Activated B cell treated with CpG ODN at 0.5 μM for 24 hours (primary cell): ENCODE measurements at regions not wholly inside any gene's neighbourhood (a gene's known extent, or its start where the extent isn't known, plus 50 kb on each side); places are given as distances from the start of the nearest gene placed in this dataset.

ENCODE experiments used
- ATAC-seq: fragments of 200-7000 bp; cut with Tn5 transposase; one replicate; pipeline ENCODE4 v1.10.0; 2021; ENCODE audit warnings: low read depth, mild to moderate bottlenecking, moderate library complexity
- CTCF ChIA-PET: fragments of 350-600 bp; sonication (Branson Sonifier 250); formaldehyde crosslinking; loops from one replicate; lab custom pipeline; 2021; ENCODE audit warnings: antibody characterized with exemption; lab: Charles Lee
- POLR2A ChIA-PET: fragments of 350-600 bp; sonication (Branson Sonifier 250); formaldehyde crosslinking; loops from one replicate; lab custom pipeline; 2021; ENCODE audit warnings: antibody characterized with exemption; lab: Charles Lee
- DNase-seq: peaks from one replicate; pipeline ENCODE4 v3.0.0; 2022
- H3K27ac Mint-ChIP-seq: one replicate; pipeline ENCODE4 v1.8.0; 2020; ENCODE audit warnings: mixed read lengths
- H3K27me3 Mint-ChIP-seq: one replicate; pipeline ENCODE4 v1.8.0; 2021; ENCODE audit warnings: mixed read lengths
- H3K36me3 Mint-ChIP-seq: one replicate; pipeline ENCODE4 v1.8.0; 2021; ENCODE audit warnings: low read depth, mixed read lengths
- H3K4me1 Mint-ChIP-seq: one replicate; pipeline ENCODE4 v1.8.0; 2021; ENCODE audit warnings: mixed read lengths
- H3K4me3 Mint-ChIP-seq: one replicate; pipeline ENCODE4 v1.8.0; 2020; ENCODE audit warnings: mild to moderate bottlenecking, mixed read lengths
- H3K9me3 Mint-ChIP-seq: one replicate; pipeline ENCODE4 v1.8.0; 2020; ENCODE audit warnings: mixed read lengths
- intact Hi-C: fragments of 100-400 bp; cut with micrococcal nuclease; formaldehyde crosslinking; loops from one replicate; pipeline ENCODE4 v1.15.1; 2024
- TF ChIP-seq, protein P1 (sequence below): fragments of 200-600 bp; IDR thresholded peaks from one replicate; pipeline ENCODE4 v1.8.0; 2022; ENCODE audit warnings: antibody characterized with exemption, mild to moderate bottlenecking

DNA sequence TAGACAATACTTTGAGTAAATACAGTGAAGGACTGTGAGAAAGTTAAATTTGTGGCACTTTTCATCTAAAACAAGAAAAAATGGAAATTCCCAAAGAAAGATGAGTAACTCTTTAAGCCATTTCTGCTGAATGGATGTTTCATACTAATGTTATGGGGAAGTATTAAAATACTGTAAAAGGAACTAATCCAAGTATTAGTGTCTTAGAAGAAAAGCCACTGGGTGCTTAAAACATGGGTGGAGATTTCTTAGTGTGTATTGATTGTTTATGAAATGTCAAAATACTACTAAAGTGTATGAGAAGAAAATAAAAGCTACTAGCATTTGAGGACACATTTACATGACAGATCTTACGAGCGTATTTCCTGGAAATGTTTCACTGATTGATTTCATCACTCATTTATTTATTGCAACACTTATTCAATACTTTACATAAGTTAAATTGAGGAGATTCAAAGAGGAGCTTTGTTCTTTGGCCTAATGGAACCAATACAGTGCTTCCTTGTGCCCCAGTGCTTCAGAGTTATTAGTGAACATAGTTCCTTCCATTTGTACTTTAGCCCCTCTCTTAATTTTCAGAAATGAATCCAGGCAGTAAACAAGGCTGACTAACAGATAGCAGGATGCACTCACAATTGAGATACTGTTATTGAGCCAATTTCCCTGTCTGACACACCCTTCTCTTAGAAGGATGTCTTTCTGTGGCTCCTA, 155.5 kb upstream of the AHR start:
- ChIA-PET POLR2A (interaction anchor here (0.7 to 1.0 kb wide), 2 partner anchors 15 to 156 kb away, joined by 3 to 7 read pairs; partner anchors contain the start of gene AHR), CTCF (no interaction called here)
- Mint-ChIP-seq H3K27ac (no peak overlapping the region), H3K4me3 (peak overlapping the region; percentile 16), H3K4me1 (peaks cover 22% of the 10 kb centered on the region), H3K9me3 (no peaks in the 10 kb centered on the region), H3K27me3 (no peaks in the 10 kb centered on the region), H3K36me3 (no peaks in the 10 kb centered on the region)
- no peak for DNase-seq
- ATAC-seq, result no peak
- intact Hi-C loops, result no loop called here
- TF ChIP-seq, protein P1, sequence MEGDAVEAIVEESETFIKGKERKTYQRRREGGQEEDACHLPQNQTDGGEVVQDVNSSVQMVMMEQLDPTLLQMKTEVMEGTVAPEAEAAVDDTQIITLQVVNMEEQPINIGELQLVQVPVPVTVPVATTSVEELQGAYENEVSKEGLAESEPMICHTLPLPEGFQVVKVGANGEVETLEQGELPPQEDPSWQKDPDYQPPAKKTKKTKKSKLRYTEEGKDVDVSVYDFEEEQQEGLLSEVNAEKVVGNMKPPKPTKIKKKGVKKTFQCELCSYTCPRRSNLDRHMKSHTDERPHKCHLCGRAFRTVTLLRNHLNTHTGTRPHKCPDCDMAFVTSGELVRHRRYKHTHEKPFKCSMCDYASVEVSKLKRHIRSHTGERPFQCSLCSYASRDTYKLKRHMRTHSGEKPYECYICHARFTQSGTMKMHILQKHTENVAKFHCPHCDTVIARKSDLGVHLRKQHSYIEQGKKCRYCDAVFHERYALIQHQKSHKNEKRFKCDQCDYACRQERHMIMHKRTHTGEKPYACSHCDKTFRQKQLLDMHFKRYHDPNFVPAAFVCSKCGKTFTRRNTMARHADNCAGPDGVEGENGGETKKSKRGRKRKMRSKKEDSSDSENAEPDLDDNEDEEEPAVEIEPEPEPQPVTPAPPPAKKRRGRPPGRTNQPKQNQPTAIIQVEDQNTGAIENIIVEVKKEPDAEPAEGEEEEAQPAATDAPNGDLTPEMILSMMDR, result no peak

DNA sequence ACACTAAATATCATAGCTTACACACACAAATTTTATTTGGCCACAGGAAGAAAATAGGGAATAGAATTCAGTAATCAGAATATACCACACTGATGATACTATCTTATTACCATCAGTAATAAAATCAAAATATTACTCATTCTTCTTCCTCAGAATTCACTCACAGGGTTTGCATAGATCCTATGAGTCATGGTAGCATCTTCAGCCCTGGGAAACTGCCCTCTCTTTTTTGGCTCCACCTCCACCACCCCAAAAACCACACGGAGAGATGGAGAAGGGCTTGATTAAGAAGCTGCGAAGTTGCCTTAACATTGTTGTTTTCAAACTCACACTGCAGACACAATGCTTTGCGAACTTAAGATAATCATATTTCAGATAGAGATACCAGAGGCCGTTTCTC, 154.1 kb upstream of the AHR start:
- intact Hi-C loops, result no loop called here
- H3K4me1 Mint-ChIP-seq, result peaks cover 24% of the 10 kb centered on the region
- H3K27me3 Mint-ChIP-seq, result no peaks in the 10 kb centered on the region
- CTCF ChIA-PET, result no interaction called here
- TF ChIP-seq, protein P1, result no peak
- no peak overlapping the region for H3K4me3 Mint-ChIP-seq
- ATAC-seq (no peak), DNase-seq (no peak)
- no peaks in the 10 kb centered on the region for H3K36me3 Mint-ChIP-seq
- POLR2A ChIA-PET, result no interaction called here
- no peaks in the 10 kb centered on the region for H3K9me3 Mint-ChIP-seq
- H3K27ac Mint-ChIP-seq, result no peak overlapping the region

DNA sequence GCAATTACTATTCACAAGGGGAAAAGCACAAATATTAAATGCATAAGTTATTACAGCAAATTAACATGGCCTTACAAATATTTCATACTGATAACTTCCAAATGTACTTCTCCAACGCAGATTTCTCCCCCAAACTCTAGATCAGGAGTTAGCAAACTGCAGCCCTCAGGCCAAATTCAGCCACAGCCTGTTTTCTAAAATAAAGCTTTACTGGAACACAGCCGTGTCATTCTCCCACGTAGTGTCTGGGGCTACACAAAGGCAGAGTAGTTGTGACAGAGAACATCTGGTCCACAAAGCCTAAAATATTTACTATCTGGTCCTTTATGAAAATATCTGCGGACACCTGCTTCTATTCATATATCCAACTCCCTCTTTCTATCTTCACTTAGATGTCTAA, 151.8 kb upstream of the AHR start:
- Mint-ChIP-seq H3K36me3 (no peaks in the 10 kb centered on the region), H3K27me3 (no peaks in the 10 kb centered on the region), H3K27ac (no peak overlapping the region), H3K9me3 (no peaks in the 10 kb centered on the region), H3K4me1 (peaks cover 39% of the 10 kb centered on the region), H3K4me3 (no peak overlapping the region)
- DNase-seq, result no peak
- CTCF ChIA-PET, result no interaction called here
- intact Hi-C loops, result no loop called here
- POLR2A ChIA-PET, result no interaction called here
- TF ChIP-seq, protein P1, result no peak
- no peak for ATAC-seq

DNA sequence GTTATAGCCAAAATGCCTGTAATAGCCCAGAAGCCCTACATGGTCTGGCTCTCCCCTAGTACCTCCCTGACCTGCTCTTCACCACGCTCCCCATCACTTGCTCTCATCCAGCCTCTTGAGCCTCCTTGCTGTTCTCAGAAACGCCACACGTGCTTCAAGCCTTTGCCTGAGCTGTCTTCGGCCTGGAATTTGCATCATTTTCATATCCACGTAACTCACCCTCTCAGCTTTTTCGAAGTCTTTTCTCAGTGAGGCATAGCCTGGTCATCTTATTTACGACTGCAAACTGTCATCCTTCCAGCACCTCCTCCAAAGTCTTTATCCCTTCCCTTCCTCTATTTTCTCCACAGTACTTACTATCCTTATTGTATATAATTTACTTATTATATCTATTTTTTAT, 151.0 kb upstream of the AHR start:
- Mint-ChIP-seq H3K9me3 (no peaks in the 10 kb centered on the region), H3K4me1 (peaks cover 44% of the 10 kb centered on the region), H3K36me3 (no peaks in the 10 kb centered on the region), H3K27me3 (no peaks in the 10 kb centered on the region), H3K27ac (no peak overlapping the region), H3K4me3 (no peak overlapping the region)
- intact Hi-C loops, result no loop called here
- DNase-seq, result no peak
- TF ChIP-seq, protein P1, result no peak
- POLR2A ChIA-PET, result no interaction called here
- CTCF ChIA-PET, result no interaction called here
- ATAC-seq, result no peak

DNA sequence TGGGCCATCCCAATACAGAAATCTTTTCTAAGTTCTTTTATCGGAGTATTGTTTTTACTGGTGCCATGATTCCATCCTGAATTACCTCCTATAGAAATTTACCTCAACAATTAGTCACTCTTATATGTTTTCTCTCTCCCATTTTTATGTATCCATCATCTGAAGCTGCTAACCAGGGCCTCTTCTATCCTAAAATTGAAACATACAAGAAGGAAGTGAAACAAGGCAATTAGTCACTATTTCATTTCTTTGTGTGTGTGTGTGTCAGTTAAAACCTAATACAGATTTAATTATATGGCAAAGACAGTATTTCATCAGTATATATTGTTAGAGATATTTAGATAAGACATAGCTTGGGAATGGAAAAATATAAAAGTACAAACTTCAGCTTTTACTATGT, 148.4 kb upstream of the AHR start:
- Mint-ChIP-seq H3K4me1 (peaks cover 38% of the 10 kb centered on the region), H3K4me3 (peak overlapping the region; percentile 26), H3K9me3 (no peaks in the 10 kb centered on the region), H3K27ac (peak overlapping the region; percentile 25), H3K27me3 (no peaks in the 10 kb centered on the region), H3K36me3 (no peaks in the 10 kb centered on the region)
- TF ChIP-seq, protein P1, result no peak
- ChIA-PET POLR2A (interaction anchor here (0.6 to 1.9 kb wide), 5 partner anchors 46 to 1157 kb away, joined by 3 to 8 read pairs (median 4); partner anchors contain the start of gene AHR), CTCF (no interaction called here)
- DNase-seq (no peak), ATAC-seq (peak; percentile 50)
- intact Hi-C loops, result loop anchor here (1.0 to 5.0 kb wide), 2 partner anchors 35 to 93 kb away; no protein-coding TSS in a partner anchor
